ENCODE measurements at regions not wholly inside any gene's neighbourhood (a gene's known extent, or its start where the extent isn't known, plus 50 kb on each side); places are given as distances from the start of the nearest gene placed in this dataset.

GRCh38 chr6:101236709-101237108 is 156.8 kb upstream of the GRIK2 start:
- TF ChIP-seq CTCF (IDR thresholded peaks at IDR 0.05) (no peak), EZH2 (IDR thresholded peaks at IDR 0.05; ENCODE audit: borderline replicate concordance, insufficient read depth, low read depth, low read length, poor library complexity, severe bottlenecking) (no peak)

All from B cell (primary cell).